ENCODE measurements at regions not wholly inside any gene's neighbourhood (a gene's known extent, or its start where the extent isn't known, plus 50 kb on each side); places are given as distances from the start of the nearest gene placed in this dataset.

GRCh38 chr2:154599189-154599588 is 99.3 kb upstream of the KCNJ3 start:
- TF ChIP-seq CTCF (conservative IDR thresholded peaks at IDR 0.05; ENCODE audit: low read depth, low read length): no peak
- TF ChIP-seq POLR2A (IDR thresholded peaks at IDR 0.05; ENCODE audit: low read depth, low read length): no peak
